ENCODE measurements at regions not wholly inside any gene's neighbourhood (a gene's known extent, or its start where the extent isn't known, plus 50 kb on each side); places are given as distances from the start of the nearest gene placed in this dataset.

DNA sequence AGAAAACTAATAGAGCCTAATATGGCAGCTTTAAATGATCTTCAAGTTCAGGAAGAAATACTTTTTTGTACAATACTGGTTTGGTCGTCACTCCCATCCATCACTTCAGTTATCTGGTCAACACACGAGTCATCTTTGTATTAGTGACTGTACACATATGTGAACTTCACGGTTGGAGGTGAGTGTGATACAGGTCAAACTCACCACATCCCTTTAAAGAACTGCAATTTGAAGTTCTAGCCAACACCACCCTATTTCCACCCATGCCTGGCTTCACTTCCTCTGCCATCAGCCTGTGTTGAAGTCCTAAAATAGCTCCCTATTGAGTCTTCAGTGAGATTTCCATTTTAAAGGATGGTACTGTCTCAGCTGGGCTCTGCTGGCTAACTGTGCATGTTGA, 361.9 kb downstream of the TXNL1 start:
- no peak overlapping the region for H3K27ac ChIP-seq (ENCODE audit: extremely low read depth, low read depth, low read length)
- H3K27me3 ChIP-seq (ENCODE audit: control insufficient read depth in 2 of 2, insufficient read depth in 2 of 2, low read length in 2 of 2), result no peaks in the 10 kb centered on the region
- no peaks in the 10 kb centered on the region for H4K20me1 ChIP-seq (replicated peaks; ENCODE audit: control insufficient read depth, insufficient read depth, low read length)
- no TSS peak for BruUV-seq (replicated peaks)
- 0% methylated on average over 3 of the region's 3 CpGs for WGBS (ENCODE audit: insufficient coverage, low coverage, missing lambda C conversion rate)
- H2AFZ ChIP-seq (ENCODE audit: low read depth, low read length), result no peak overlapping the region
- H3K9me3 ChIP-seq (replicated peaks; ENCODE audit: control insufficient read depth, insufficient read depth, low read depth, low read length), result no peaks in the 10 kb centered on the region
- no peaks in the 10 kb centered on the region for H3K4me1 ChIP-seq (replicated peaks in 1 of 2; ENCODE audit: control insufficient read depth in 2 of 2, insufficient read depth in 2 of 2, low read length in 2 of 2)
- no peak for FAIRE-seq
- H3K36me3 ChIP-seq (ENCODE audit: control insufficient read depth, insufficient read depth, low read length), result no peaks in the 10 kb centered on the region
- TF ChIP-seq CHCHD3 (CRISPR knock-in tag; IDR thresholded peaks at IDR 0.05) (no peak), ZNF79 (CRISPR knock-in tag; IDR thresholded peaks at IDR 0.05; ENCODE audit: low read depth) (no peak), ELF1 (tag; IDR thresholded peaks at IDR 0.05) (no peak), GTF2F1 (IDR thresholded peaks at IDR 0.05; ENCODE audit: low read depth, low read length) (no peak), ZNF583 (CRISPR knock-in tag; IDR thresholded peaks at IDR 0.05) (no peak), RBM34 (IDR thresholded peaks at IDR 0.05; ENCODE audit: borderline replicate concordance, insufficient read depth, low read length) (no peak), XRCC3 (IDR thresholded peaks at IDR 0.05) (no peak), HES1 (IDR thresholded peaks at IDR 0.05; ENCODE audit: low read depth) (no peak), MYNN (IDR thresholded peaks at IDR 0.05) (no peak), MYNN (CRISPR knock-in tag; IDR thresholded peaks at IDR 0.05) (no peak), TOE1 (IDR thresholded peaks at IDR 0.05; ENCODE audit: borderline replicate concordance) (no peak), TOE1 (CRISPR knock-in tag; IDR thresholded peaks at IDR 0.05; ENCODE audit: borderline replicate concordance, low read depth) (no peak), ZNF75A (CRISPR knock-in tag; IDR thresholded peaks at IDR 0.05) (no peak), ZNF766 (CRISPR knock-in tag; conservative IDR thresholded peaks at IDR 0.05) (no peak), NR0B1 (IDR thresholded peaks at IDR 0.05; ENCODE audit: partially characterized antibody) (no peak)
- TF ChIP-seq, protein P1, sequence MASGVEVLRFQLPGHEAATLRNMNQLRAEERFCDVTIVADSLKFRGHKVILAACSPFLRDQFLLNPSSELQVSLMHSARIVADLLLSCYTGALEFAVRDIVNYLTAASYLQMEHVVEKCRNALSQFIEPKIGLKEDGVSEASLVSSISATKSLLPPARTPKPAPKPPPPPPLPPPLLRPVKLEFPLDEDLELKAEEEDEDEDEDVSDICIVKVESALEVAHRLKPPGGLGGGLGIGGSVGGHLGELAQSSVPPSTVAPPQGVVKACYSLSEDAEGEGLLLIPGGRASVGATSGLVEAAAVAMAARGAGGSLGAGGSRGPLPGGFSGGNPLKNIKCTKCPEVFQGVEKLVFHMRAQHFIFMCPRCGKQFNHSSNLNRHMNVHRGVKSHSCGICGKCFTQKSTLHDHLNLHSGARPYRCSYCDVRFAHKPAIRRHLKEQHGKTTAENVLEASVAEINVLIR (CRISPR knock-in tag; IDR thresholded peaks at IDR 0.05), result no peak
- intact Hi-C loops (cut with micrococcal nuclease) (no loop called here), in situ Hi-C loops (cut with MboI) (no loop called here)
- H3K4me3 ChIP-seq, result no peak overlapping the region
- no peaks in the 10 kb centered on the region for H3K79me2 ChIP-seq (ENCODE audit: control insufficient read depth, insufficient read depth, low read length)
- CTCF ChIA-PET (ENCODE audit: low intra/inter-chr PET ratio), result no interaction called here
- POLR2A ChIA-PET, result no interaction called here
- H3K9ac ChIP-seq (ENCODE audit: insufficient read depth in 1 of 2, low read depth in 2 of 2, low read length in 2 of 2), result no peak overlapping the region
- H3K9me1 ChIP-seq (ENCODE audit: control insufficient read depth, insufficient read depth, low read length), result no peaks in the 10 kb centered on the region
- no peak for ATAC-seq
- no peak overlapping the region for H3K4me2 ChIP-seq (ENCODE audit: insufficient read depth, low read length)
- DNase-seq (ENCODE audit: extremely low read depth in 1 of 4, low spot score in 3 of 4), result no peak
